GM19193 (cell line): ENCODE measurements at regions not wholly inside any gene's neighbourhood (a gene's known extent, or its start where the extent isn't known, plus 50 kb on each side); places are given as distances from the start of the nearest gene placed in this dataset.

Source experiments
- POLR2A ChIP-seq: IDR thresholded peaks from 4 replicates; pipeline ENCODE4 v1.6.1; 2011; ENCODE audit not compliant: insufficient read depth, insufficient read length; ENCODE audit errors: extremely low read depth

DNA sequence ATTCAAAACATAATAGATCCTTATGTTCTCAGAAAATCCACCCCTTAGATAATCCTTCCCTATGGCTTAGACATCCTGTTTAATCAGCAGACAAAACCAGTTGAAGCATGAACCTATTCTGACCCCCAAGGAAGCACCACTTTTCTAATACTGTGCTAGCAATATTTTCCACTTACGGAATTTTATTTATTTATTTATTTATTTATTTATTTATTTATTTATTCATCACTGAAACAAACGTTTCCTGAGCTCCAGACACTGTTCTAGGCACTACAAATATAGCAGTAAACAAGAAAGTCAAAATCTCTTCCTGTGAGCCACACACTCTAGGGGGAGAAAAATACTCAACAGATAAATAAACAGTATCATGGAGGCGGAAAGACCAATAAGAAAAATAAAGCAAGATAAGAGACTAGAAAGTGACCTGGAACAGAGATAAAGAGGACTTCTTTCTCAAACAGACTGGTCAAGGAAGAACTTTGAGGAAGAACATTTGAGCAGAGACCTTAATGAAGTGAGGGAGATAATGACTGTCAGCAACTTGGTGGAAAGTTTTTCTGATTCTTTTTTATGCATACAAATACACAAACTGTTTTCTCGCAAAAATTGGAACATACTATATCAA is 145.5 kb upstream of the POGK start:
- TF ChIP-seq POLR2A = no peak

DNA sequence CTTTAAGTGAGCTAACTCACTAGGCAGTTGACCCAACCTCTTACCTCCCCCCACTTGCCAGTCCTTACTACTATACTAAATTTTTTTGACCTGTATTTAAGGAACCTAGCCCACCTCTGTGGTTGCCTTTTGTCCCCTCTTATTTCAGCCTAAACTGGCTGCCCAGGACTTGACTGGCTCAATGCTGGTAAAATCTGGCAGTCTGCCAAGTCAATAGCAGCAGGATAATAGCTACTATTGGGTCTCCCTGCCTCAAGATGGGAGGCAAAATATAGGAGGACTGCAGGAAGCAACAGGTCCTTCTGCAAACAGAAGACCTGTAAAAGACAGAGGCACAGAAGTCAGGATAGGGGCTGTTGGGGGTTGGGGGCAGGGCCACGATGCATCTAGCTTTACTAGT is 144.2 kb upstream of the POGK start:
- TF ChIP-seq POLR2A = no peak

DNA sequence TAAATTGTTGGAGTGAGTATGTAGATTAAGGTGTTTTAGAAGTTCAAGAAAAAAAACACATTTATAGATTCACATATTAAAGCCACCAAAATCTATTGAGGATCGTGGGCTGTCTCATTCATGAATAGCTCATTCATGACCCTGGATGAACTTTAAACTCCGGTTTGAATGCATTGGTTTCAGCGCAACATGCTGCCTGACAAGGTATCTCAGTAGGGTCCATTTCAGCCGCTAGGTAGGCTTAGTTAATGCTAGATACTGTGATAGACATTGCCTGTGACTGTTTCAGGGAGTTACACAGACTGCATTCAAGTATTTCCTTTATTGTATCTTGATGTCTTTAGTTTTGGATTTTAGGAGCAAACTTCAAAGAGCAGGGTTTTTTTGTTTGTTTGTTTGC is 140.5 kb upstream of the POGK start:
- TF ChIP-seq POLR2A = no peak

DNA sequence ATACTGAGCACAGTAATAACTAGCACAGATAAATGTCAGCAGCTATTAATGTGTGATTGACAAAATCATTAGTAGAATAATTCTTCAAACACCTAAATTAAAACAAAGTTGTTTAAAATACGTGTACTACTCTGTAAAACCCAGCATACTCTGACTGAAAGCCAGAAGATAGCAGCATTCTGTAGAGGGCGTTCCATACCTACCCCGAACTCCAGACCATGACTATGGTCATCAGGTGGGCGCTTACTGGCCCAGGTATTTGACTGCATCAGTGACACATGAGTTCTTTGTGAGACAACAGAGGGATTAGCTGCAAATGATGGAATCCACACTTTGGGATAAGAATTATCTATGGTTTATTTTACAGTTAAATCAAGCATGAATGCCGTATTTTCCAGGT is 139.7 kb upstream of the POGK start:
- no peak for TF ChIP-seq POLR2A

DNA sequence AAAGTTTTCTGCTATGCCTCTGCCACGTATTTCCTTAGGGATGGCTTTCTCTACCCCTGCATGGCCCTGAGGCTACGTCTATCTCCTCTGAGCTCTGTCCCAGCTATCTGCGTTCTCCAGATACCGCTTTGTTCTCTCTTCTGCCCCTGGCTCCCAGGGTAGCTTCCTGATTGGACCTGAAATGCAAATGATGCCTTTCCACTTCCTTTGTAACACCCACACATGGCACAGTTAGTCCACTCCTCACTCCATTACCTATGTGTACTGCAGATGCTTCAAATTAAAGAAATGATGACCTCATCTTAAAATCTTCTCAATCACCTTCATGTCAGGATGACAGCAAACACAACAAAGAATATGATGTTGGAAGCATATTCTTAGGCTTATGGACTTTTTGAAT is 138.6 kb upstream of the POGK start:
- TF ChIP-seq POLR2A = no peak

DNA sequence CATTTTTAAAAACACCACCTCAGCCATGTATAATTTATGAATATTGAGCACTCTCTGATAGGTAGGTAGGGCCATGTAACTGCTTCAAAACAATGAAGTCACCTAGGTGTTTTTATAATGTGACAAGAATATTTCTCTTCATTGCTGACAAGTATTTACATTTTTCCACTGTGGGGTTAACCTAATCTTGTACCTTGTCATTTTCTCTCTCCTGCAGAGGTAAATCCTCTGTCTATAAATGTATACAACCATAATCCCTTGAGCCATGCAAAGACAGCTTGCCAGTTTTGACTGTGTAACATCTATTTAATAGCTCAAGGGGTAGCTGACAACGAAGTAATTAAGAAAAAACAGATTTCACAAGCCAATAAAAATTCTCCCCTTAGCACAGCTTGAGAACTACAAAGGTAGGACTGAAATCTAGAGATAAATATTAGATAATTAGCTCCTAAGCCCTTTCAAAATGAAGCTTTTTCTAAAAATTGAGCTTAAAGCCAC is 137.6 kb upstream of the POGK start:
- no peak for TF ChIP-seq POLR2A

DNA sequence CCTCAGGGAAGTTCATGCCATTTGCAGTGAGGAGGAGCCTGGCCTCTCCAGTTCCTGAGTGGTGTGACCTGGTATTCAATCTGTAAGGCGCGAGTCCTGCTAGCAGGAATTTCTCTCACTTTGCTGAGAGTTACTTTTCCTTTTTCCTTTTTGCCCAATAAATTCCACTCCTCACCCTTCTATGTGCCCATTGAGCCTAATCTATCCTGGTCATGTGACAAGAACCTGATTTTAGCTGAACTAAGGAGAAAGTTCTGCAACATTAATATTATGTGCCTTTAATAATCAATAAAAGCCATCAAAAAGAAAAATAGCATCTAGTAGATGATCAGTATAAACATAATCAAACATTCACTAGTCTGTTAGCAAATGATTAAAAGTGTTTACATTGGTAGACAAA is 136.1 kb upstream of the POGK start:
- no peak for TF ChIP-seq POLR2A

DNA sequence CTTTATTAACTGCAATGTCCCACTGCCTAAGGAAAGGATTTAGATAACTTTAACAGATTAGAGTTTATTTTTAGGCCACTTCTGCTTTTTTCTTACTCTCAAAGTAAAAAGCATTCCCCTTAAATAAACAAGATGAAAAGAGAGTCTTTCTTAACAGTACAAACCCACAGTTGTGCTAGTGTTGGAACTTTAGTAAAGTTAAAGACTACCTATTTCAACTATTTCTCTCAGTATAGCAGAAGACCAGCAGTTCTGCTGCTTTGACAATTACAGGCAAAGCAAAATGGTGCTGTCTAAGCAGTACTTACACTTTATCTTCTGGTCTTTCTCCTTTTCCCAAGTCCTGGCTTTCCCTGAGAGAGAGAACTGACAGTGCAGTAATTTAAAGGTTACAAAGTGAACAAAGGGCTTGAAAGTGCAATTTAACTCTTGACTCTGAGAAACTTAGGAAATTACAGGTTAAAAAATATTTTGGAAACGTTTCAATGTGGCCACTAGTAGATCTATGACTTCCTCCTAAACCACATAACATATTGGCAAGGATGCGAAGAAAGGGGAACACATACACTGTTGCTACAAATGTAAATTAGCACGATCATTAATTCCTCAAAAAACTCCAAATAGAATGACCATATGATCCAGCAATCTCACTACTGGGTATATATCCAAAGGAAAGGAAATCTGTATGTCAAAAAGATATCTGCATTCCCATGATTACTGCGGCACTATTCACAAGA is 135.4 kb upstream of the POGK start:
- no peak for TF ChIP-seq POLR2A

DNA sequence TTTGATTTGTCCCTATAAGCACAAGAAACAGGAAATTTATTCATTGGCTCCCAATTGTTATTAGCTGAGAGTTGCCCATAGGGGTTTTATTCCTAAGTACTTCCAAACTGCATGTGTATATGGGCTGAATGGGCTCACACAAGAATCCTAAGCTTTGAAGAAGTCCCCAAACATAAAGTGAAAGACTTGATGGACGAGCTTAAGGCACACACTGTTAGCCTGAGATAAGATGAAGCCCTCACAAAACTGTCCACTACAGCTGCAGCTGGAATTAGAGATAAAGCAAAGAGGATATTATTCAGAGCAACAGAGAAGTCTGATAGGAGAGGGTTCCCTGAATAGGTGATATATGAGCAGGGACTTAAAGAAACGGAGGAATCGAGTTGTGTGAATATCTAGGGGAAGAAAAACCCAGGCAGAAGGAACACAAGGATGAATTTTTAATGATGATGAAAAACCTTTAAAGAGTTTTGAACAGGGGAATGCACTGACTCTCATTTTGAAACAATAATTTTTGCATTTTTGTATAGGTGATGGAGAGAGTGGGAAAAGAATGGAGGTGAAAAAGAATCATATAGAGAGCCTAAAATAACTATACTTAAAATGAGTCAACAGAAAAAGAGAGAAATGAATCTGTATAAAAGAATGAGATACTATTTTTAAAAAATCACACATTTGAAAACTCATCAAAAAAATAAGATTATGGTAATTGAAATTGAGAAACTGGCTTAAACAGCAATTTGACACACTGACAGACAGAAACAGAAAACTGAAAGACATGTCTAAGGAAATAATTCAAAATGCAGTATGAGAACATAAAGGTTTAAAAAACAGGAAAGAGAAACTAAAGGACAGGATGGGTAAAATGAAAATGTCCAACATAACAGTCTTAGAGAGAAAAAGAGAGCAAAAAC is 133.6 kb upstream of the POGK start:
- TF ChIP-seq POLR2A = no peak

DNA sequence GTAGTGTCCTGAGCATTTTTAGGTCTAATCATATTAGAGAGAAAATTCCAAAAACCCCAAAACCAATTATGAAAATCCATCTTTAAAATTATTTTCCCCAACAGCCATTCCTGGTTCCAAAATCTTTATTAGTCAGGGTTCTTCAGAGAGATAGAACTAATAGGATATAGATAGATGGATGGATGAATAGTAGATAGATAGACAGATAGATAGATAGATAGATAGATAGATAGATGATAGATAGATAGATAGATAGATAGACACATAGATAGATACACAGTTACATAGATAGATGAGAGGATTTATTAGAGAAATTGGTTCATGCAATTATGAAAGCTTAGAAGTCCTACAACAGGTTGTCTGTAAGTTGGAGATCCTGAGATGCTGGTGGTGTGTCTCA is 122.7 kb upstream of the POGK start:
- TF ChIP-seq POLR2A = no peak

DNA sequence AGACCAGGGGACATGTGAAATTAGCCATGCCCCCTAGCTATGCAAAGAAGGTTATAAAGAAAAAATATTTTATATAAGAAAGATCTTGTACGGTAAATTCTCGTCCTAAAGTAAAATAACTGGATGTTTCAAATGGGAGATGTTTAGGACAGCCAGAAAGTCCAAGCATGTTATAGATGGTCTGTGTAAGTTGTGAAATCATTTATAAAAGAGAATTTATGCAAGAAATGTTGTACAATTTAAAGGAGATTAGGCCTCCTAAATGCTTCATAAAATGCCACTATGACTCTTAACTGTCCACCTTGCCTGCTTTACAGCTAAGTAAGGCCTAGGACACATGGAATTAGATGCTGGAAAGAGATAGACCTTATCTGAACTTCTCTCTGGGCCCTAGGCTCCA is 118.1 kb upstream of the POGK start:
- TF ChIP-seq POLR2A = no peak

DNA sequence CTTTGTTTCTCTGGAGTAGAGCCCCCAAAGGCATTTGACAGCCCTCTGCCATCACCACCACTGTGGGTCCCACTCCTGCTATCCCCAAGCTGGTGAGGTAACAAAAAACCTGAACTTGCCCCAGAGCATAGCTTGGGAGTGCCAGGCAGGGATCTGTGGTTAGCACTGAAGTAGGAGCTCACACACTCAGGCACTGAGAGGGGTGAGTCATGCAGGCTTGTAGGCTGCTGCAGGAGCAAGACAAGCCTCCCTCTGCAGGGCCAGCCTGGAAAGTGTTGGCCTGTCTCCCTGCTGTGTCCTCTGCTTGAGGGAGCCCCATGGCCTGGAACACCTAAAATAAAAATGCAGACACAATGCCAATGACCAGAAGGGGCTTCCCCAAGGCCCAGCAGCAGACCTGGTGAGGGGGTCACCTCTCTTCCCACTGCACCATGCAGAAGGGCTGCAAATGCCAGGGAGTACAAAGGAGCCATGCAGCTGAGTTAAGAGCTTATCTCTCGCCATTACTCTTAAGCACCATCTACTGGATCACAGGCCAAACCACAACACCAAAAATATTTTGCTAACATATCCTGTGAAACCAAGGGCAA is 108.9 kb upstream of the POGK start:
- no peak for TF ChIP-seq POLR2A

DNA sequence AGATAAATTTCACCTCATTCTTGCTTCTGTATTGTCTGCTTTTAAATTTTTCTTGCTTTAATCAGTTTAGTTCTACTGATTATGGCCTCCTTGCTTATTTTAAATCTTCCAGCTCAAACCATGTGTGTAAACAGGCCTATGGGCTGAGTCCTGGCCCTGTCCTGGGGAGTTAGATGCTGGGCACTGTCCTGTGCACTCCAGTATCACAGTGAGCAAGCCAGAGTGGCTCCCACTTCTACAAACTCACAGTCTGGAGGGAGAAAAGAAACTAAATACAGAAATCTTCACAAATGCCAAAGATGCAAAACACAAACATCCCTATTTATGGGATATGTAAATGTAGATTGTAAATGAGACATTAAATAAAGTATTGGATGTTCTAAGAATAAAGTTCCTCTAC is 101.1 kb upstream of the POGK start:
- no peak for TF ChIP-seq POLR2A

DNA sequence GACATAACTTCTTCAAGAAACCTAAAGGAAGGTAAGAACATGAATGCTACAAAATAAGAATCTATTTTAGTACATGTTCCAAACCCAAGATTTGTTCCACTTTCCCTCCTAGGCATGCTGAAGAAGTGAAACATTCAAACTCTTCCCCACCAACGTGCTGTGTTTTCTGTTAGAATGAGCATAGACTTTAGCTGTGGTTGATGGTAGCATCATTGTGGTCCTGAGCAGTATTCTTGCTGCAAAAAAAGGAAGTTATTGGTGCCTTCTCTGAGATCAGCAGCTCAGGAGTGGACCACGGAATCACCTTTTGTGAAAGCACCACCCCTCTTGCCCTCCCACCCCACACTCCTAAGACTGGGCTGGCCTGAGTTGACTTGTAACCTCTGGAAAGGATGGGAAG is 100.4 kb upstream of the POGK start:
- no peak for TF ChIP-seq POLR2A

DNA sequence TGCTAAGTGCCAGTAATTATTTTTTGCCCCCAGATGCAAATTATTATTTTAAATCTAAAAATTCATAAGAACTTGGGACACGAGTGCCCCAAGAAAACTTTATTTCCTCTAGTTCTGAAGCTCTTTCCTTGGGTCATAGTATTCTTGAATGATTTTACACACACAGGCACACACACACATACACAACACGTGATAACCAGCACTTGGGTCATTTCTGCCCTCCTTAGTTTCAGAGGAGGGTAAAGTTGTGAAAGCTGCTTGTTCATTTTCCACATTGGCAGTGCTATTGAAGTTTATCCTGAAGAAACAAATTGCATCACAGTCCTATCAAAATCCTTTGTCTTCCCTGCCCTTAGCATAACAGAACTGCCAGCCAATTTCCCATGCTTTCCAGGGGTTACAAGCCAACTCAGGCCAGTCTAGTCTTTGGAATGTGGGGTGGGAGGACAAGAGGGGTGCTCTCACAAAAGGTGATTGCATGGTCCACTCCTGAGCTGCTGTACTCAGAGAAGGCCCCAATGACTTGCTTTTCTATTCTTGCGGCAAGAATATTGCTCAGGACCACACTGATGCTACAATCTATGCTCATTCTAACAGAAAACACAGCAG is 98.5 kb upstream of the POGK start:
- TF ChIP-seq POLR2A = no peak
